Choroid plexus epithelial cell (primary cell): ENCODE measurements at regions not wholly inside any gene's neighbourhood (a gene's known extent, or its start where the extent isn't known, plus 50 kb on each side); places are given as distances from the start of the nearest gene placed in this dataset.
"Not testable (repeated sequence)": the region's sequence is repeated elsewhere in the genome, so short reads cannot be mapped to it uniquely, and the experiment has no call there.

ENCODE experiments used
- DNase-seq: peaks from one replicate; pipeline ENCODE4 v3.0.0-alpha.2; 2010; ENCODE audit warnings: low read depth
- H3K4me3 ChIP-seq: 2 replicates; pipeline ENCODE4 v1.5.1; 2011; ENCODE audit warnings: low read depth, mild to moderate bottlenecking, control low read depth, low read length, moderate library complexity
- TF ChIP-seq, protein P1 (sequence below): conservative IDR thresholded peaks from 2 replicates; pipeline ENCODE4 v1.5.1; 2011; ENCODE audit warnings: low read depth, mild to moderate bottlenecking, control low read depth, inconsistent platforms, low read length, moderate library complexity

DNA sequence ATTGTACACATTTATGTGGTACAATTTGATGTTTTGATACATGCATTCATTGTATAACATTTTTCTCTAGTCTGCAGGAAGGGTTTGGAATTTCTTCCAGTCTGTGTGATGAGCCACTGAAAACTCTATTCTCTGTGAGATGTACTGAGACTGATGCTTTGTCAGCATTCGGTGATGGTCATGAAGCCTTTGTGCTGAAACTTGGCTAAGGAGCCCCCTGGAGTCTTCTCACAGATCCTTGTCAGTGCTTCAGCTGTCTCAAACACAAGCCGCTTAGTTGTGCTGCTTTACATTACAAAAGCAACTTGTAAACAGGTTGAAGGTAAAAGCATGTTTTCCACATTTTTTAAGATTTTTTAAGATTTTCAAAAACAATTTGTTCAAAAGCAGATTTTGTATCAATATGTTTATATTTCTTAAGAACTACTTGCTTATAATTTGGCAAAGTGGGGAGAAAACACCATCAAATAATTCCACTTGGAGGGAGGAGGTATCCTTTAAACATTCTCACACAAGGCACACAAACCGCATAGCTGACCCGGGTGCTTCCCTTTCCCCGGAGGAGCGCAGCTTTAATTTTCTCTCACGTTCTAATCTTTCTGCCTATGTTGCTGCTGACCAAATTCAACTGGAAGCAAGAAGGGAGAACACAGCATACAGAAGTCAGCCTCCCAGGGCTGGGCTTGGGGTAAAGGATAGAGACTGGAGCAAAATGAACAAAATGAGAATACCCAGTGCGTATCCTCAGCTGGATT is 249.8 kb upstream of the VSTM2A start:
- TF ChIP-seq, protein P1, sequence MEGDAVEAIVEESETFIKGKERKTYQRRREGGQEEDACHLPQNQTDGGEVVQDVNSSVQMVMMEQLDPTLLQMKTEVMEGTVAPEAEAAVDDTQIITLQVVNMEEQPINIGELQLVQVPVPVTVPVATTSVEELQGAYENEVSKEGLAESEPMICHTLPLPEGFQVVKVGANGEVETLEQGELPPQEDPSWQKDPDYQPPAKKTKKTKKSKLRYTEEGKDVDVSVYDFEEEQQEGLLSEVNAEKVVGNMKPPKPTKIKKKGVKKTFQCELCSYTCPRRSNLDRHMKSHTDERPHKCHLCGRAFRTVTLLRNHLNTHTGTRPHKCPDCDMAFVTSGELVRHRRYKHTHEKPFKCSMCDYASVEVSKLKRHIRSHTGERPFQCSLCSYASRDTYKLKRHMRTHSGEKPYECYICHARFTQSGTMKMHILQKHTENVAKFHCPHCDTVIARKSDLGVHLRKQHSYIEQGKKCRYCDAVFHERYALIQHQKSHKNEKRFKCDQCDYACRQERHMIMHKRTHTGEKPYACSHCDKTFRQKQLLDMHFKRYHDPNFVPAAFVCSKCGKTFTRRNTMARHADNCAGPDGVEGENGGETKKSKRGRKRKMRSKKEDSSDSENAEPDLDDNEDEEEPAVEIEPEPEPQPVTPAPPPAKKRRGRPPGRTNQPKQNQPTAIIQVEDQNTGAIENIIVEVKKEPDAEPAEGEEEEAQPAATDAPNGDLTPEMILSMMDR, result no peak
- DNase-seq, result no peak
- no peak overlapping the region for H3K4me3 ChIP-seq

DNA sequence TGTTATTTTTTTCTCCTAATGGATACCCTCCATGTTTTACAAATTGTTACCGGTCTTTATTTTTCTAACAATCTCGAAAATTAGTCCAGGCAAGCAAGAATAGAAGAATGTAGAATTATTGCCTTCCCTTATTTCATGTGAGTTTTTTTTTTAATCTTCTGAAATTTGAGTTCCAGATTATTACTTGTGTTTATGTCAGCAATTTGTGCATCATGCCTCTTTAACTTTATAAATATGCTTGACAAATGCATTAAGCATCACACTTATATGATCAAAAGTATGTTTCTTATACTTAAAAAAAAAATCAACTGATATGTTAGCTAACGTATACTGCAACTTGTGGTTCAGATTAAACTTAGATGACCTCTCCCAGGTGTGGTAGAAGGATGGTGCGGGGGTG is 242.7 kb upstream of the VSTM2A start:
- TF ChIP-seq, protein P1, result no peak
- no peak for DNase-seq

DNA sequence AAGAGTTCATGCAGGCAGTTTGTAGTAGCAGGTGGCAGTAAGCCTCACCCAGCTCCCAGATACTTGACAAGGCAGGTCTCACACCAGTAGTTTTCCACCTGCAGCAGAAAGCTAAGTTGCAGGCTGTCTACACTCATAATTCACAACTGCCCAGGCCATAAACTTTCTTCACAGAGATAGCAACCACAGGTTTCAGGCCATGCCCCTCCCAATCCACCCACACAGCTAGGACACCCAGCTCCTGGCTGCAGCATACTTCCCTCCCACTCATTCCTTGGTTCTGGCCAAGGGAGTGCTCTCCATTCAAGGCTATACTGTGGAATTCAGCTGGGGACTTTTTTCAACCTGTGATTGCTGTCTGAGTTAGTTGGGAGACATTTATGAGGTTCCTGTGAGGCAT is 226.2 kb upstream of the VSTM2A start:
- not testable (repeated sequence) for DNase-seq, H3K4me3 ChIP-seq

More for the DNA sequence above, 242.7 kb upstream of the VSTM2A start:
- no peak overlapping the region for H3K4me3 ChIP-seq

DNA sequence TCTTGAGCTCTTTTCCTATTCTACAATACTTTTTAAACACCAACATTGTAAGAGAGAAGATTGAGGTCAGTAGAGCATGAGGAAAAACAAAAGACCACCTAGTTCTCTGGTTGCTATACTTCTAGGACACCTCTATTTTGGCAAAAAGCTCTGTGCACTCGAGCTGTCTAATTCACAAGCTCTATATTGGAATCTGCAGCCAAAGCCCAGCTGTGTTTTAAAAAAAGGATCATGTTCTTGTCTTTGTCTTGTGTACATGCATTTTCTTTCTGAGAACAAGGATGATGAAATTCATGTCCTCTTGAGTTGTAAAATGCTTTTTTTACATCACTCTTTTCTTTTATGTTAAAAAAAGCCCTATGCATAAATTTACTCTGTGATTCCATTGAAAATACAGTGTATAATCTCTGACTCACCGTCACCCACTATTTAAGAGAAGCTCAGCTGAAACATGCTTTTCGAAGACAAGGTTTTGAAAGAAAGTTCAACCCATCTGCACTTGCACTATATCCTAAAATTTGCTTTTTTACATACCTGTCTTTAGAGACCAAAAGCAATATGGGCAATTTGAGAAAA is 215.5 kb upstream of the VSTM2A start:
- no peak overlapping the region for H3K4me3 ChIP-seq
- TF ChIP-seq, protein P1, result no peak
- no peak for DNase-seq

DNA sequence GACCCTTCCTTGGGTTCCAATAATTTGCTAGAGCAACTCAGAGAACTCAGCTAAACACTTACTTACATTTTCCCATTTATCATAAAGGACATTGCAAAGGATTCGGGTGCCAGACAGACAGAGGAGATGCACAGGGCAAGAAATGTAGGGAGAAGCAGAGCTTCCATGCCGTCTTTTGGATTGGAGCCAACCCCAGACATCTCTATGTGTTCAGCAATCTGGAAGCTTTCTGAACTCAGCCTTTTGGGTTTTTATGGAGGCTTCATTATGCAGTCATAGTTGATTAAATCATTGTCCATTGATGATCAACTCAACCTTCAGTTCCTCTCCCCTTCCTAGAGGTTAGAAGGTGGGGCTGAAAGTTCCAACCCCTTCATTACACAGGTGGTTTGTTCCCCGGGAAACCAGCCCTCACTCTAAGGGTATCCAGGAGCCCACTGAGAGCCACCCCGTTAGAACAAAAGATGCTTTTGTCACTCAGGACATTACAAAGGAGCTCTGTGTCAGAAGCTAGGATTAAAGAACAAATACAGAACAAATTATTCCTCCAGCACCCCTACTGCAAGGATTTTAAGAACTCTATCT is 211.9 kb upstream of the VSTM2A start:
- TF ChIP-seq, protein P1, result no peak

DNA sequence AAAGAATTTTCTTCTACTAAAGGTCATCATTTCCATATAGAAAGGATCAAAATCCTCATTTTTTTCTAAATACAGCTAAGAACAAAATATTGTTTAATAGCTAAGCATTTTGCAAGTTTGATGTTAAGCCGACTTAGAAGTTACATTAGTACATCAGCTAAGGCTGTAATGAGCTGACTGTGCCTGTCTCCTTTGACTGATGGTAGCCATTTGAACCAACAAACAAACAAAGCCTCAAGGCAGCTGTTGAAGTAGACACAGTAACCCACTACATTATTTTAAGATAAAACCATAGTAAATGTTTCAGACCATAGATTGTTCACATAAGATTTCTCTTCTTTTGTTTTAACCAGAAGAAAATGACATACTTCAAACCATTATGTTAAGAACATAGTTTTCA is 210.9 kb upstream of the VSTM2A start:
- TF ChIP-seq, protein P1, result no peak
- DNase-seq, result no peak
- no peak overlapping the region for H3K4me3 ChIP-seq

More for the DNA sequence above, 211.9 kb upstream of the VSTM2A start:
- no peak for DNase-seq
- H3K4me3 ChIP-seq, result no peak overlapping the region

DNA sequence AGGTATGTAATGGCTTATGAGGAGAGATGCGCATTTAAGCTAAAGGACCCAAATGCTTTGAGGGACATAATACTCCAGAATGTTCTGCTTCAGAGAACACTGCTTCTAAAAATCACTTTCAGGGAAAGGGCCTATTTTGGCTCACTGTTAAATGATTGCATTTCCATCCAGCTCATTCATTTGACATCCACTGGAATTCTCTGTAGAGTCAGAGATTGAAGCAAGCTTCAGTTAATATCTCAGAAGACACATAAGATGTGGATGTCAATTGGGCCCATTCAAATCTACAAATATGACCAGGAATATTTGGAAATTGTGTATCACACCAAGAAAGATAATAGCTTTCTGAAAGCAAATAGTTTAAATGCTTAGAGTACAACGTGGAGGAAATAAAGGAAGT is 209.9 kb upstream of the VSTM2A start:
- TF ChIP-seq, protein P1, result no peak
- no peak for DNase-seq
- H3K4me3 ChIP-seq, result no peak overlapping the region
